IgD-negative memory B cell (primary cell): ENCODE measurements at regions not wholly inside any gene's neighbourhood (a gene's known extent, or its start where the extent isn't known, plus 50 kb on each side); places are given as distances from the start of the nearest gene placed in this dataset.

ENCODE experiments used
- H3K27ac Mint-ChIP-seq, 3 donors: one replicate each; pipeline ENCODE4 v1.8.0; 2020 to 2022; ENCODE audit warnings: mild to moderate bottlenecking in 3 of 3, mixed read lengths in 3 of 3, moderate library complexity in 1 of 3
- H3K27me3 Mint-ChIP-seq: one replicate; pipeline ENCODE4 v1.8.0; 2021; ENCODE audit warnings: mixed read lengths
- H3K36me3 Mint-ChIP-seq: one replicate; pipeline ENCODE4 v1.8.0; 2020; ENCODE audit warnings: mild to moderate bottlenecking, mixed read lengths
- H3K4me1 Mint-ChIP-seq, 3 donors: one replicate each; pipeline ENCODE4 v1.8.0; 2020 to 2022; ENCODE audit warnings: mixed read lengths in 3 of 3, mild to moderate bottlenecking in 1 of 3
- H3K4me3 Mint-ChIP-seq, 4 donors: one replicate each; pipeline ENCODE4 v1.8.0; 2020 to 2022; ENCODE audit warnings: mild to moderate bottlenecking in 4 of 4, mixed read lengths in 4 of 4, moderate library complexity in 3 of 4
- H3K9me3 Mint-ChIP-seq, 3 donors: one replicate each; pipeline ENCODE4 v1.8.0; 2020 to 2021; ENCODE audit warnings: mixed read lengths in 3 of 3, mild to moderate bottlenecking in 1 of 3

DNA sequence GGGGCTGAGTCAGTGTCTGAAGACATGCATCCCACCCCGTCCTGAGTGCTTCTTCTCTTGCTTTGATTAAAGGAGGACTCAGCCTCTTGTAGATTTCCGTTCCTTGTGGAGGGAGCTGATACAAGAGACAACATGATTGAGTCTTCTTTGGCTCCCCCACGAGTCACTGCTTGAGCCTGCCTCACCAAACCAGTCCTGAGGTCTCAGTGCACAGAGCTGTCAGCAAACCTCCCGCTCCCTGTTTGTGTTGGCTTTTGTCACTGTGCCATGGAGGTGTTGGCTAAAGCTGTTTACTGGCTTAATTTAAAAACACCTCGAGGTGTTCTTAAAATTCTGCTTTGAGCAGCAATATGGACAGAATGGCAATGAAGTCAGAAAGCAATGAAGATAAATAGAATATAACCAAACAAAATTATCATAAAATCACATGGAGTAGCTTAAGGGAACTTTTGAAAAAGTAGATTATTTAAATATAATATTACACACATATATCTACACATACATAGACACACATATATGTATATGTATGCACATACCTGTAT, 234.1 kb upstream of the ANKRD55 start:
- Mint-ChIP-seq H3K27ac (no peak overlapping the region), H3K27me3 (peaks cover 3% of the 10 kb centered on the region), H3K36me3 (peaks cover 1% of the 10 kb centered on the region)

DNA sequence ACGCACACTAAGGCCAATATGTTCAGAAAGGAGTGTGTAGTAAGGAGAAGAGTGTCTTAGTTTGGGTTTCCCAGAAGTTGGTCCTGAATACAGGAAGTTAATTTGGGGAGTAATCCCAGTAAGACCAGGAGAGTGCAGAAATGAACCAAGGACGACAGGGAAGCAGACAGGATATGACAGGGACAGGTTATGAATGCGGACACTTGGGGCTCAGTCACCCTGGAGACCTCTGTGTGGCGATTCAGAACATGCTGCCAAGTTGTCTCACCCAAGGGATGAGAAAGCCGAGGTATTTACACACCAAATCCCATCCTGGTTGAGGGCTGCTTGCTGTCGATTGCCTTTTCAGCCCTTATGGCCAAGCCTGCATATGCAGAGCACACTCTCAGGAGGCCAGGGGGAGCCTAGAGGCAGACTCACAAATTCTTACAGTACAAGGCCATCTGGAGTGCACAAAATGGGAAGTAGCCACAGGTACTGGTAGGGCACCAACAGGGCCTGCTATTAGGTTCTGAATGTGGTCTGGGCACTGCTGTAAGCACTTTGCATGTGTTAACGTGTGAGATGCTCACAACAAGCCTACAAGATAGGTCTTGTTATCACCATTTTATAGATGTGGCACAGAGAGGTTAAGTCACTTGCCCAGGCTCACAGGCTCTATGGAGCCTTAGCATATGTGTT, 233.1 kb upstream of the ANKRD55 start:
- no peak overlapping the region for H3K27ac Mint-ChIP-seq
- H3K9me3 Mint-ChIP-seq: peaks cover 0 to 1% (median 0%) of the 10 kb centered on the region in 3 donors
- H3K36me3 Mint-ChIP-seq: peaks cover 1% of the 10 kb centered on the region
- H3K4me1 Mint-ChIP-seq: peaks cover 15 to 33% (median 33%) of the 10 kb centered on the region in 3 donors
- H3K4me3 Mint-ChIP-seq: no peak overlapping the region
- peaks cover 1% of the 10 kb centered on the region for H3K27me3 Mint-ChIP-seq

More for the DNA sequence above, 234.1 kb upstream of the ANKRD55 start:
- Mint-ChIP-seq H3K9me3 (peaks cover 0 to 1% (median 0%) of the 10 kb centered on the region in 3 donors), H3K4me1 (peaks cover 15 to 33% (median 33%) of the 10 kb centered on the region in 3 donors), H3K4me3 (no peak overlapping the region)

DNA sequence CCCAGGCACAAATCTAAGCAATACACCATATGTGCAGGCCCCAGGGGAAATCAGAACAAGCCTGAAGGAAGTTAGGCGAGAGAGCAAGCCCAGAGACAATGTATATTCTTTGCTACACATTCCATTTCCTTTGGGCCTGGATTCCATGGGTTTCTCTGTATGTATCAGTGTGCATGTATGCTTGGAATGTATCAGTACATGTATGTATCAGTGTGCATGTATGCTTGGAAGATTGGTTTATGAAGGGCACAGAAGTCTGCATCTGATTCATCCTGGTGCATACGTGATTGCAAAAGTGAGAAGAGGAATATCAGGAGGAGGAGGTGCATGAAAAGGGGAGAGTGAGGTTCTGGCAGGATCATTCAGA, 232.6 kb upstream of the ANKRD55 start:
- Mint-ChIP-seq H3K9me3 (peaks cover 0 to 1% (median 0%) of the 10 kb centered on the region in 3 donors), H3K27ac (peak overlapping the region in 1 of 3 donors; percentile 71), H3K4me3 (no peak overlapping the region), H3K36me3 (peaks cover 1% of the 10 kb centered on the region), H3K4me1 (peaks cover 15 to 36% (median 33%) of the 10 kb centered on the region in 3 donors), H3K27me3 (peaks cover 1% of the 10 kb centered on the region)

DNA sequence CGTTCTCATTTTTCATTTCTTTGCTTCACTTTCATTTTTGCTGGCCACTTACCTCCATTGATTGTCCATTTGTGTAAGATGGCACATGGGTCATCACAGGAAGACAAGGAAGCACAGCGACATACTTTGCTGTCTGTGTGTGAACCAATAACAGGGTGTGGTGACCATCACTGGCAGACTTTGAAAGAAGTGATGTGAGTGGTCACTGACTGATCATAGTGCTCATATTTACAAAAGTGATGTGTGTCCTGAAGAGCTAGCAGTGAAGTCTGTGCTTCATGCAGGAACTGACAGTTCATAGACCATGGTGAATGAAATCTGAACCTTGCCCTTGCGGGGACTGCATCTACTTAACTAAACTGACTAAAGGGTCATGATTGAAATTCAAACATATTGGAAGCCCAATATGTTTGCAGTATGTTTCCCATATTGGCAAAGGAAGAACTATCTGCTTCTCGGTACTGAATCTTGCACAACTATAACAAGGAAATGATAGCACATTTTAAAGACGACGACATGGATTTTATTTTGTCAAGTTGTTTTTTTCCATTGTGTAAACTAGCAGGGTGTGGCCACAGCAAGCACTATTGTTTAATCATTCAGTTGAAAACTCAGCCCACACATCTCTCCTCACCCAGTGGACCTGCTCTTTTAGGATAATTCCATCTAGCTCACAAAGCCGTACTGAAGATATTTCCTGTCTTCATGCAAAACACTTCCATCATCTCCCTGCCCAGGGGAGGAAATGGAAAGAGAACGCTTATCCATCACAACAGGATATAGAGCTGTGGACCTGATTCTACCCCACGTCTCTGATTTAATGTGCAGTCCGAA, 232.0 kb upstream of the ANKRD55 start:
- Mint-ChIP-seq H3K27me3 (peaks cover 1% of the 10 kb centered on the region), H3K27ac (peak overlapping the region in 1 of 3 donors; percentile 71), H3K4me3 (no peak overlapping the region), H3K9me3 (no peaks in the 10 kb centered on the region), H3K4me1 (peaks cover 15 to 33% (median 29%) of the 10 kb centered on the region in 3 donors), H3K36me3 (peaks cover 1% of the 10 kb centered on the region)

DNA sequence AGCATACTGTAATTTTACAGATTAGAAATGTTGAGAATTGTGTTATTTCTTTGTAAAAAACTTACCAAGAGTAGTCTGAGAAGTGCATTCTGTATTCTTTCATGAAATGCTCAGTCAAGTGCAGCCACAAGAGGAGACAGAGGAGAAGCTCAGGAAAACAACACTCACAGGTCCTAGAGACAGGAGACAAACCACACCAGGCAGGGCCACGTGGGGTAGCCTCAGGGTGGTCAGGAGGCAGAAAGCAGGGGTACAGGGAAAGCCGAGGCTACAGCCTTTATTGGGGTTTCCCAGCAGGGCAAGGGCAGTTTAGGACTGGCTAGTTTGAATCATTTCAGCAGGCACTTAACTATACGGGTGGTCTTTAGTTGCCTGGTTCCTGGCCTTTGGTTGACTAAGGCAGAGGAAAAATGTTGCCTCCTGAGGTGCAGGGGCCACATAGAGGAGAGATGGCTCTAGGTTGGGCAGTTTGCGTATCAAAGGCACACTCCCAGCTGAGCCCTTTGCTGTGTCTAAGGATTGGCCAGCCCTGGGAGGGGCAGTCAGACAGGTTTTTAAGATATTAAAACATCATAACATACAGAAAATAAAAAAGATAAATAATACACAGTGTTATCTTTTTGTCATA, 230.9 kb upstream of the ANKRD55 start:
- Mint-ChIP-seq H3K36me3 (no peaks in the 10 kb centered on the region), H3K4me1 (peaks cover 13 to 28% (median 26%) of the 10 kb centered on the region in 3 donors), H3K27me3 (peaks cover 1% of the 10 kb centered on the region), H3K9me3 (no peaks in the 10 kb centered on the region), H3K4me3 (peak overlapping the region in 2 of 4 donors; percentile 15 to 58), H3K27ac (peak overlapping the region in 1 of 3 donors; percentile 36)

DNA sequence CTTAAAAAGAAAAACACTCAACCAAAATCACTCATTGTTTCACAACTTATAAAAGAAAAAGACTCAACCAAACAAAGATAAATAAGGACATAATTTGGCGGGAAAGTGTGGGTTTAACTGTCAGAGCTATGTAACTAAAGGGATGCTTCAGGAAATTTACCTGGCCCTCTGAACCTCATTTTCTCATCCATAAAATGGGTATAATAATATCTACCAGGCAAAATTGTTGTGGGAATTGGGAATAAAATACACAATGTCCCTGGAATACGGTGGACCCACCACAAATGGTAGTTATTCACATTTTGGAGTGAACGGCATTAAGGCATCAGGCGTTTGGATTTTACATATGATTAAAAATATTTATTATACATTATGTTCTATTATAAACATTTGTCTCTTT, 228.5 kb upstream of the ANKRD55 start:
- no peak overlapping the region for H3K4me3 Mint-ChIP-seq
- no peak overlapping the region for H3K27ac Mint-ChIP-seq
- no peaks in the 10 kb centered on the region for H3K36me3 Mint-ChIP-seq
- no peaks in the 10 kb centered on the region for H3K27me3 Mint-ChIP-seq
- peaks cover 13 to 29% (median 24%) of the 10 kb centered on the region in 3 donors for H3K4me1 Mint-ChIP-seq
- no peaks in the 10 kb centered on the region for H3K9me3 Mint-ChIP-seq

DNA sequence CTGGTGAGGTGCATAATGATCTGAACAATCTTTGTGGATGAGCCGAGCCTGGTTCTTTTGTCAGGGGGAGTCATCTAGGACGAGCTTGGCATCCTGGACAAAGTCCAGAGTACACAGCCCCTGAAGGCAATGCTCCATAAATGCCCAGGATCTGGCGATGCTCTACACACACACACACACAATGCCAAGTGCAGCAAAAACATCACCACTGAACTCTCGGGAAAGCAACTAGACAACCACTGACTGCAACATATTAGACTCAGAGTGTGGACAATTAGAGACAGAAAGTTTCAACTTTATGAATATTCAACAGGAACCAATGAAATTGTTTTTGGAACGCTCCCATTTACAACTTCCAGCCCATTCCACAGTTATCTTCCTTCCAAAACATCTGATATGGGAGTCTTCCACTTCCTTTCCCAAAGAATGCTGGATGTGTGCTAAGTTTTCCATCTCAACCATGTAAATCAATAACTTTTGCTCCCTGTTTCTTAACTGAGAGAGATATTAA, 227.6 kb upstream of the ANKRD55 start:
- H3K4me1 Mint-ChIP-seq: peaks cover 11 to 24% (median 17%) of the 10 kb centered on the region in 3 donors
- H3K4me3 Mint-ChIP-seq: no peak overlapping the region
- H3K27ac Mint-ChIP-seq: no peak overlapping the region
- H3K27me3 Mint-ChIP-seq: no peaks in the 10 kb centered on the region
- no peaks in the 10 kb centered on the region for H3K9me3 Mint-ChIP-seq
- no peaks in the 10 kb centered on the region for H3K36me3 Mint-ChIP-seq

DNA sequence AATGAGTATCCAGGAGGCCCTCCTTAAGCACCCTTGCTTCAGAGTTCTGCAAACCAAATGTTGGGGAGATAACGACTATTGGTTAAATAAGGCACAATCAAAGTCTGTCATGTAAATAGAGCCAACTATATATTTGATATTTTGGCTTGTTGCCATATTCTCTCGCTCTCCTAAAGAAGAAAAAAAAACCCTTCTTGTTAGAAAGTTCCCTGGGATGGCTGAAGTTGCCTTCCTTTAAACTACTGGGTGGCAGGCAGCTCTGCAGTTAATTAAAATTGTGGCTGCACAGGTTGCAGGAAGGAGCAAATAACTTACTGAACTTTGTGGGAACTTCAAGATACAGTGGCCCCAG, 227.0 kb upstream of the ANKRD55 start:
- Mint-ChIP-seq H3K27ac (no peak overlapping the region), H3K4me3 (no peak overlapping the region), H3K4me1 (peaks cover 8 to 20% (median 12%) of the 10 kb centered on the region in 3 donors), H3K9me3 (no peaks in the 10 kb centered on the region), H3K27me3 (no peaks in the 10 kb centered on the region), H3K36me3 (no peaks in the 10 kb centered on the region)

DNA sequence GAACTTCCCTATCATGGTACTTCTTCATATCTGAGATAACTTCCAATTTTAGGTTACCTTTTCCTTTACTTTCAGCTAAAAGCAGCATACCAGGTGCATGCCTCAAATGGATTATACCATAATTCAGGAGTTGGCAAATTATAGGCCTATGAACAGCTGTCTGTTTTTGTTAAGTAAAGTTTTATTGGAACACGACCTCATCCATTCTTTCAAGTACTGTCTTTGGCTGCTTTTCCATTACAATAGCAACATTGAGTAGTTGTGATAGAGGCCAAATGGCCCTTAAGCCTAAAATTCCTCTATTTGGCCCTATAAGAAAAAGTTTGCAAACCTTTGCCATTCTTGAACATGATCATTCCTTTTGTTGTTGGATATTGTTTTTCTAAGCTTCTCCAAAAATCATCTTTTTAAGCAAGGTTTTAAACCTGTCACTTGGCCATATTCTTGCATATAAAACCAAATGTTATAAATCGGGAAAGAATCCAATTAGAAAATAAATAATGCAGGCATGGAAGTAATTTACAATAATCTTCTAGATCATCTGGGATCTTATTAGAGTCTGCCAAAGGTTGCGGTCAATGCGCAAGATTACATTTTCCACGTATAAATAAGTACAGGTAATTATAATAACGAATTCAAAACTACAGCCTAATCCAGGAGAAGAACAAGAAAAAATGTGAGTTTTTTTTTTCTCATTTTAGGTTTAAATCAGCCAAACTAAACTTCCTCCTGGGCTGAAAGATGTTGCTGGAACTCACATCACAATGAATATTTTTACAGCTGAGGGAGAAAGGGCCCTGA, 226.5 kb upstream of the ANKRD55 start:
- Mint-ChIP-seq H3K27ac (peak overlapping the region in 1 of 3 donors; percentile 84), H3K27me3 (no peaks in the 10 kb centered on the region), H3K9me3 (no peaks in the 10 kb centered on the region), H3K36me3 (no peaks in the 10 kb centered on the region), H3K4me3 (no peak overlapping the region), H3K4me1 (peaks cover 8 to 20% (median 11%) of the 10 kb centered on the region in 3 donors)

DNA sequence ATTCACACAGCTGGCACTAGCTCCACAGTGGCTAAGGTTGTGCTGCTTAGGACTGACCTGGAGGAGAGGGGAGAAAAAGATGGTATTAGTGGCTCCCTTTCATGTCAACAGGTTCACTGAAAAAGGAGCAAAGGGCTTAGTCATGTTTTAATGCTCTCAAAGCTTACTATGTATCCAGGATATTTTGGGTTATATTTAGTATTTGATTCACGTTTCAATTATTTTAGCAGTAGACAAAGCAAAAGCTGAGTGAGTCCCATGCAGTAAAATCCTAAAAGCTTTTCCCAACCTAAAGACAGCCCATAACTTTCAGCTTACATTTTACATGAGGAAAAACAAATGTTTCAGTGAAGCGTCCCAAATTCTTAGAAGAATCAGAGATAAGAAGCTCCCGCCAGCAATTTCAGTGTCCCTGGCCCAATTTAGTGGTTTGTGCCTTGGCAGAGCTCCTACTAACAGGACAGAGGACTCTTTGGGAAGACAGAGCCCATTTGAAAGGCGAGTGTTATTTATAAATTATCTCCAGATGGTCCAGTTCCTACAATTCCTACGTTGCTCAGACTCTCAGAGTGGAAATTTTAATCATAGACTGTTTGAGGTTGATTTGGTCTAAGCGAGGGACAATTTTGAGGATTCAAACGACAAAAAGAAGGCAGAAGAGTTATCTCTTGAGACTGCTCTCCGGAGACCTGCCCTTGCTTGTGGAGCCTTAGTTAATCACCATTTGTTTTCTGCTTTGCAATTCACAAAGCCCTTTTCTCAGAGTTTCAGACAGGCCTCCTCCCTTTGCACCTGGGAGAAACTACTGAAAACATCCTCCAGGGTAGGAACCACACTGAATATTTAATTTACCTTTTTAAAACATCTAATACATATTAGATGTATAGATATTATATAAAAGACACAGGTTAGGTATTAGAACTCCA, 225.0 kb upstream of the ANKRD55 start:
- Mint-ChIP-seq H3K4me3 (no peak overlapping the region), H3K9me3 (no peaks in the 10 kb centered on the region), H3K36me3 (no peaks in the 10 kb centered on the region), H3K4me1 (peaks cover 5 to 22% (median 8%) of the 10 kb centered on the region in 3 donors), H3K27ac (peak overlapping the region in 1 of 3 donors; percentile 84), H3K27me3 (no peaks in the 10 kb centered on the region)

DNA sequence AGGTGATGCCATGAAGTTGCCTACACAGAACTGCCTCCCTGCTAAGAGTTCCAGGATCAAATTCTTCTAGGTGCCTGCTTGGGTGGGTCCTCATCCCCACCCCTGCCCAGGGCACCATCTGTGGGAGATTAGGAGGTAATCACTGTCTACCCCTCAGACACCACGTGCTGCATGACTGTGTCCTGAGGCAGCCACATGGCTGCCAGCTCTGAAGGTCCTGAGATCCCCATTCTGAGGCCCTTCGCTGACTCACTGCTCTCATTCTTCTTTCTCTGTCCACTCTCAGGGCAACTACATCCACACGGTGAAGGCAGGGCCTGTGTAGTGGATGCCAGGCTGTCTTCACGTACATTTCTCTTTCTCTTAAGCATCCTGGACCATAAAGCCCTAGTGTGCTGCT, 222.9 kb upstream of the ANKRD55 start:
- peaks cover 0 to 23% (median 4%) of the 10 kb centered on the region in 3 donors for H3K4me1 Mint-ChIP-seq
- H3K9me3 Mint-ChIP-seq: no peaks in the 10 kb centered on the region
- H3K36me3 Mint-ChIP-seq: no peaks in the 10 kb centered on the region
- no peaks in the 10 kb centered on the region for H3K27me3 Mint-ChIP-seq
- H3K27ac Mint-ChIP-seq: no peak overlapping the region
- H3K4me3 Mint-ChIP-seq: no peak overlapping the region

DNA sequence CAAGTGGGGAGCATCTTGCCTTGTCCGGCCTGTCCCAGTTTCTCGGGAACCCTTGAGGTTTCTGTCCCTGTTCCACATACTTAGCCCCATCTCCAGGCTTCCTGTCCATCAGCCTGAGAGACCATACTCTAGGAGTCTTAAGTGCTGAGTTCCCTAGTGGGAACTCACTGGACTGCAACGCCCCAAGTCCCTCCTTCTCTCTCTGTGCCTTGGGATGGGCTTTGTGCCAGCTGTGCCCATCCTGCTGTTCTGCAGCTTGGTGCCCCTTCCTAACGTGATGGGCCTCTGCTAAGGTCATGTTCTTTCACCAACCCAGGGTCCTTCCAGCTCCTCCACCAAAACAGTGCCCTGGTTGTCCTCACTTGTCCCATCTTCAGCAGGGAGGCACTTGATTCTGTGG, 222.3 kb upstream of the ANKRD55 start:
- H3K9me3 Mint-ChIP-seq: no peaks in the 10 kb centered on the region
- H3K27ac Mint-ChIP-seq: peak overlapping the region in 1 of 3 donors; percentile 87
- H3K4me1 Mint-ChIP-seq: peaks cover 0 to 23% (median 8%) of the 10 kb centered on the region in 3 donors
- H3K36me3 Mint-ChIP-seq: no peaks in the 10 kb centered on the region
- no peaks in the 10 kb centered on the region for H3K27me3 Mint-ChIP-seq
- no peak overlapping the region for H3K4me3 Mint-ChIP-seq

DNA sequence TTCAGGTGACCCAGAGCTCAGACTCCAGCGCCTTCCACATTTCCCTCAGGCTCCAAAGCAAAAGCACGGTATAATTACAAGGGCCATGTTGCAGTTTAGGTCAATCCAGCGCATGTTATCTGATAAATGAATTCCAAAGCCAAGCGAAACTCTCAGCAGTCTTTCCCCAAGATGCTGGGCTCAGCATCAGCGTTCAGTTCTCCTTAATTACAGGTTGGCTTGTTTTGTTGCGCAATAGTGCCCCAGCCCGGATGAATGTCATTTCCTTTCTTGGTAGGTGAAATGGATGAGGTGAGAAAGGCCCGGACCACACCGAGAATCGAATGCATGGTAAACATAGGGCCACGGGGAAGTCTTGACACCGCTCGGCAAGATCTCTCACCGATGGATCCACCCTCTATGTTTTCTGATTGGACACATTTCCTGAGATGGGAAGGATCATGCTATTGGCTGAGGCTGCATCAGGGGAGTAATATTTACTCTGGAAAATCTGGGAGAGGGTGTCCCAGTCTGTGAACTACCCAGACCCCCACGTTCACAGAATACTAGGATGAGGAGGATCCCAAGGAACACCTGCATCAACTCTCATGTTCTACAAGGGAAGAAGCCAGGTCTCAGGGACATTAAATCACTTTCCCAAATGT, 221.2 kb upstream of the ANKRD55 start:
- H3K4me3 Mint-ChIP-seq: no peak overlapping the region
- H3K36me3 Mint-ChIP-seq: no peaks in the 10 kb centered on the region
- no peaks in the 10 kb centered on the region for H3K9me3 Mint-ChIP-seq
- no peaks in the 10 kb centered on the region for H3K27me3 Mint-ChIP-seq
- peak overlapping the region in 1 of 3 donors; percentile 87 for H3K27ac Mint-ChIP-seq
- peaks cover 0 to 27% (median 12%) of the 10 kb centered on the region in 3 donors for H3K4me1 Mint-ChIP-seq
